HEK293 (cell line): ENCODE measurements at regions not wholly inside any gene's neighbourhood (a gene's known extent, or its start where the extent isn't known, plus 50 kb on each side); places are given as distances from the start of the nearest gene placed in this dataset.

ENCODE experiments used
- CTCF ChIA-PET: fragments of 350-600 bp; formaldehyde crosslinking; extraction: SDS; loops from one replicate; lab custom pipeline; 2021; ENCODE audit warnings: antibody characterized with exemption; lab: Yijun Ruan, JAX
- POLR2A ChIA-PET: fragments of 300-600 bp; formaldehyde crosslinking; extraction: SDS; loops from one replicate; lab custom pipeline; 2020; ENCODE audit warnings: antibody characterized with exemption, inconsistent platforms; lab: Yijun Ruan, JAX
- H3K27ac ChIP-seq: fragments of 200-500 bp; sonication (Bioruptor generic); 2 replicates; pipeline ENCODE4 v1.5.1; 2014; ENCODE audit warnings: low read depth, low read length, control low read depth, inconsistent platforms; ENCODE audit errors: extremely low read depth
- H3K36me3 ChIP-seq, 2 experiments: fragments of 200-500 bp in 1 of 2; sonication (Bioruptor generic) in 1 of 2; 1 replicate in 1 of 2; 2 replicates in 1 of 2; pipeline ENCODE4 v1.5.1; 2014 to 2017; ENCODE audit warnings: inconsistent platforms in 2 of 2, low read length in 2 of 2; ENCODE audit not compliant: control insufficient read depth in 2 of 2, insufficient read depth in 1 of 2
- H3K4me1 ChIP-seq: fragments of 200-500 bp; sonication (Bioruptor generic); 2 replicates; pipeline ENCODE4 v1.5.1; 2014; ENCODE audit warnings: mild to moderate bottlenecking, low read length, inconsistent platforms; ENCODE audit not compliant: control insufficient read depth, insufficient read depth
- H3K4me3 ChIP-seq: 2 replicates; pipeline ENCODE4 v1.5.1; 2011; ENCODE audit warnings: low read depth, mild to moderate bottlenecking, control low read depth, low read length, moderate library complexity
- H3K9me3 ChIP-seq: fragments of 200-500 bp; sonication (Bioruptor generic); 2 replicates; pipeline ENCODE4 v1.5.1; 2014; ENCODE audit warnings: low read depth, low read length, inconsistent platforms; ENCODE audit not compliant: control insufficient read depth, insufficient read depth
- BCL11B ChIP-seq: fragments of 450-650 bp; formaldehyde crosslinking; IDR thresholded peaks from 2 replicates; pipeline ENCODE4 v1.5.1; 2016; ENCODE audit warnings: low read depth, missing biosample characterization, missing genetic modification characterization
- GFI1B ChIP-seq: fragments of 450-650 bp; formaldehyde crosslinking; IDR thresholded peaks from 2 replicates; pipeline ENCODE4 v1.5.1; 2016; ENCODE audit warnings: missing biosample characterization, missing genetic modification characterization
- IKZF3 ChIP-seq: fragments of 450-650 bp; IDR thresholded peaks from 2 replicates; pipeline ENCODE4 v1.5.0; 2018; ENCODE audit warnings: missing biosample characterization, mild to moderate bottlenecking, missing genetic modification characterization, moderate library complexity
- TCF7L2 ChIP-seq: IDR thresholded peaks from 2 replicates; pipeline ENCODE4 v1.6.1; 2011; ENCODE audit warnings: low read depth, mild to moderate bottlenecking, inconsistent platforms, low read length, moderate library complexity, borderline replicate concordance
- ZBTB1 ChIP-seq: fragments of 450-650 bp; formaldehyde crosslinking; IDR thresholded peaks from 2 replicates; pipeline ENCODE4 v1.5.1; 2016; ENCODE audit warnings: missing biosample characterization, missing genetic modification characterization
- ZBTB48 ChIP-seq: fragments of 450-650 bp; formaldehyde crosslinking; IDR thresholded peaks from 2 replicates; pipeline ENCODE4 v1.5.1; 2016; ENCODE audit warnings: missing biosample characterization, missing genetic modification characterization
- ZFHX2 ChIP-seq: fragments of 450-650 bp; formaldehyde crosslinking; conservative IDR thresholded peaks from 2 replicates; pipeline ENCODE4 v1.5.1; 2016; ENCODE audit warnings: missing biosample characterization, missing genetic modification characterization
- ZFP69B ChIP-seq: fragments of 450-650 bp; formaldehyde crosslinking; IDR thresholded peaks from 2 replicates; pipeline ENCODE4 v1.5.1; 2016; ENCODE audit warnings: missing biosample characterization, missing genetic modification characterization
- ZNF112 ChIP-seq: fragments of 450-650 bp; formaldehyde crosslinking; IDR thresholded peaks from 2 replicates; pipeline ENCODE4 v1.5.0; 2017; ENCODE audit warnings: missing biosample characterization, missing genetic modification characterization
- ZNF146 ChIP-seq: fragments of 450-650 bp; formaldehyde crosslinking; IDR thresholded peaks from 2 replicates; pipeline ENCODE4 v1.5.1; 2016; ENCODE audit warnings: missing biosample characterization, missing genetic modification characterization
- ZNF155 ChIP-seq: fragments of 450-650 bp; formaldehyde crosslinking; IDR thresholded peaks from 2 replicates; pipeline ENCODE4 v1.5.1; 2016; ENCODE audit warnings: missing biosample characterization, missing genetic modification characterization
- ZNF223 ChIP-seq: fragments of 450-650 bp; formaldehyde crosslinking; IDR thresholded peaks from 2 replicates; pipeline ENCODE4 v1.5.1; 2016; ENCODE audit warnings: missing biosample characterization, missing genetic modification characterization
- ZNF239 ChIP-seq: fragments of 450-650 bp; formaldehyde crosslinking; IDR thresholded peaks from 2 replicates; pipeline ENCODE4 v1.5.1; 2016; ENCODE audit warnings: missing biosample characterization, missing genetic modification characterization
- ZNF266 ChIP-seq: fragments of 450-650 bp; formaldehyde crosslinking; IDR thresholded peaks from 2 replicates; pipeline ENCODE4 v1.5.1; 2016; ENCODE audit warnings: missing biosample characterization, missing genetic modification characterization, low read depth
- ZNF335 ChIP-seq: fragments of 450-650 bp; formaldehyde crosslinking; conservative IDR thresholded peaks from 2 replicates; pipeline ENCODE4 v1.5.1; 2016; ENCODE audit warnings: missing biosample characterization, missing genetic modification characterization
- ZNF404 ChIP-seq: fragments of 450-650 bp; formaldehyde crosslinking; IDR thresholded peaks from 2 replicates; pipeline ENCODE4 v1.5.1; 2017; ENCODE audit warnings: missing biosample characterization, missing genetic modification characterization
- ZNF514 ChIP-seq: fragments of 450-650 bp; formaldehyde crosslinking; IDR thresholded peaks from 2 replicates; pipeline ENCODE4 v1.5.1; 2016; ENCODE audit warnings: missing biosample characterization, missing genetic modification characterization
- ZNF555 ChIP-seq: fragments of 450-650 bp; formaldehyde crosslinking; conservative IDR thresholded peaks from 2 replicates; pipeline ENCODE4 v1.5.1; 2017; ENCODE audit warnings: missing biosample characterization, mild to moderate bottlenecking, missing genetic modification characterization, inconsistent platforms
- ZNF621 ChIP-seq: fragments of 450-650 bp; formaldehyde crosslinking; IDR thresholded peaks from 2 replicates; pipeline ENCODE4 v1.5.1; 2017; ENCODE audit warnings: missing biosample characterization, missing genetic modification characterization
- ZNF670 ChIP-seq: fragments of 450-650 bp; formaldehyde crosslinking; IDR thresholded peaks from 2 replicates; pipeline ENCODE4 v1.5.1; 2016; ENCODE audit warnings: missing biosample characterization, missing genetic modification characterization, low read depth
- ZNF785 ChIP-seq: fragments of 450-650 bp; formaldehyde crosslinking; IDR thresholded peaks from 2 replicates; pipeline ENCODE4 v1.5.1; 2016; ENCODE audit warnings: missing biosample characterization, missing genetic modification characterization
- ZNF843 ChIP-seq: fragments of 450-650 bp; formaldehyde crosslinking; IDR thresholded peaks from 2 replicates; pipeline ENCODE4 v1.5.1; 2016; ENCODE audit warnings: missing biosample characterization, missing genetic modification characterization
- TF ChIP-seq, protein P1 (sequence below): fragments of 450-650 bp; formaldehyde crosslinking; IDR thresholded peaks from 2 replicates; pipeline ENCODE4 v1.5.1; 2016; ENCODE audit warnings: missing biosample characterization, missing genetic modification characterization
- TF ChIP-seq, protein P2 (sequence below): fragments of 450-650 bp; formaldehyde crosslinking; IDR thresholded peaks from 2 replicates; pipeline ENCODE4 v1.5.1; 2016; ENCODE audit warnings: missing biosample characterization, missing genetic modification characterization, low read depth
- TF ChIP-seq, protein P3 (sequence below): fragments of 450-650 bp; formaldehyde crosslinking; IDR thresholded peaks from 2 replicates; pipeline ENCODE4 v1.5.1; 2016; ENCODE audit warnings: missing biosample characterization, missing genetic modification characterization

DNA sequence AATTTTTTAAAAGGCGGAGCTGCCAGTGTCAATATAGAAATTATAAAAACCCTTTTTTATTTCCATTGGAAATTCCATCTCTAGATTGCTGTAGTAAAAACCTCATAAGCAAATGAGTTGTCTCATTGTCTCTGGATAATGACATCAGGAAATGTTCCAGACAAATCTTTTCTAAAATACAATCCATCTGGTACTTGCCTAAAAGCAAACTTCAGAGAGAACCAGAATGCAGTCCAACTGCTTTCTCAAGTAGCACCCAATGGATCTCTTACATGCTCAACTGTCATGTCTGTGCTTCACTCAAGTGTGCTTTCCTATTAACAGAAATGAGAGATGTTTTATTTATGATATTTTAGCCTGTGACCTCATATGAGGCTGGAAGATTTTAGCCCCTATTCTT, 399.6 kb upstream of the NDST3 start:
- no peaks in the 10 kb centered on the region for H3K36me3 ChIP-seq
- POLR2A ChIA-PET, result no interaction called here
- CTCF ChIA-PET, result no interaction called here
- H3K4me3 ChIP-seq, result no peak overlapping the region
- H3K27ac ChIP-seq, result no peak overlapping the region
- H3K9me3 ChIP-seq, result no peaks in the 10 kb centered on the region
- no peak for TF ChIP-seq BCL11B (tag by site-specific recombination)
- no peak for TF ChIP-seq ZNF266 (tag by site-specific recombination)
- TF ChIP-seq ZNF155, result no peak
- TF ChIP-seq, protein P1, sequence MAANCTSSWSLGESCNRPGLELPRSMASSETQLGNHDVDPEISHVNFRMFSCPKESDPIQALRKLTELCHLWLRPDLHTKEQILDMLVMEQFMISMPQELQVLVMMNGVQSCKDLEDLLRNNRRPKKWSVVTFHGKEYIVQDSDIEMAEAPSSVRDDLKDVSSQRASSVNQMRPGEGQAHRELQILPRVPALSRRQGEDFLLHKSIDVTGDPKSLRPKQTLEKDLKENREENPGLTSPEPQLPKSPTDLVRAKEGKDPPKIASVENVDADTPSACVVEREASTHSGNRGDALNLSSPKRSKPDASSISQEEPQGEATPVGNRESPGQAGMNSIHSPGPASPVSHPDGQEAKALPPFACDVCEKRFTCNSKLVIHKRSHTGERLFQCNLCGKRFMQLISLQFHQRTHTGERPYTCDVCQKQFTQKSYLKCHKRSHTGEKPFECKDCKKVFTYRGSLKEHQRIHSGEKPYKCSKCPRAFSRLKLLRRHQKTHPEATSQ (tag by site-specific recombination), result no peak
- no peak for TF ChIP-seq ZNF843
- TF ChIP-seq, protein P2, sequence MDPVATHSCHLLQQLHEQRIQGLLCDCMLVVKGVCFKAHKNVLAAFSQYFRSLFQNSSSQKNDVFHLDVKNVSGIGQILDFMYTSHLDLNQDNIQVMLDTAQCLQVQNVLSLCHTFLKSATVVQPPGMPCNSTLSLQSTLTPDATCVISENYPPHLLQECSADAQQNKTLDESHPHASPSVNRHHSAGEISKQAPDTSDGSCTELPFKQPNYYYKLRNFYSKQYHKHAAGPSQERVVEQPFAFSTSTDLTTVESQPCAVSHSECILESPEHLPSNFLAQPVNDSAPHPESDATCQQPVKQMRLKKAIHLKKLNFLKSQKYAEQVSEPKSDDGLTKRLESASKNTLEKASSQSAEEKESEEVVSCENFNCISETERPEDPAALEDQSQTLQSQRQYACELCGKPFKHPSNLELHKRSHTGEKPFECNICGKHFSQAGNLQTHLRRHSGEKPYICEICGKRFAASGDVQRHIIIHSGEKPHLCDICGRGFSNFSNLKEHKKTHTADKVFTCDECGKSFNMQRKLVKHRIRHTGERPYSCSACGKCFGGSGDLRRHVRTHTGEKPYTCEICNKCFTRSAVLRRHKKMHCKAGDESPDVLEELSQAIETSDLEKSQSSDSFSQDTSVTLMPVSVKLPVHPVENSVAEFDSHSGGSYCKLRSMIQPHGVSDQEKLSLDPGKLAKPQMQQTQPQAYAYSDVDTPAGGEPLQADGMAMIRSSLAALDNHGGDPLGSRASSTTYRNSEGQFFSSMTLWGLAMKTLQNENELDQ (tag by site-specific recombination), result no peak
- TF ChIP-seq ZNF223 (tag by site-specific recombination), result no peak
- no peak for TF ChIP-seq ZNF335
- TF ChIP-seq ZNF146, result no peak
- TF ChIP-seq ZNF112 (tag by site-specific recombination), result no peak
- TF ChIP-seq ZNF785 (tag by site-specific recombination), result no peak
- TF ChIP-seq ZNF239 (tag by site-specific recombination), result no peak
- no peaks in the 10 kb centered on the region for H3K4me1 ChIP-seq

DNA sequence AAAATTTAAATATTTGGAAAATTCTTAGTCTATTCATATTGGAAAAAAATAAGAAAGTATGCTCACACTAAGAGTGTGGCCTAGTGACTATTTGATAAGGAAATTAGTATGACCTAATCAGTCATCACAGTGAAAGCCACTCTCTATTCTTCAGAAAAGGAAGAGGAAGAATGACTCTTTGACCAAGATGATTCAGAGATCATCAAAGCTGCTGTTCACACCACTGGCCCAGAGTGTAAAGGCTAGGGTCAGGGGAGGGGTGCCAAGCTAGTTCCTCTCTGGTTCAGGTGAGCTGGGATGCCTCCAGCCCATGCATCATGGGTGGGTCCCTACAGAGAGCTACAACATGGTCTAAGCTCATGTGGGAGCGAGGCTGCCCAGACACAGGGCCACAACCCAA, 396.9 kb upstream of the NDST3 start:
- POLR2A ChIA-PET, result no interaction called here
- no peak overlapping the region for H3K27ac ChIP-seq
- TF ChIP-seq, protein P3, sequence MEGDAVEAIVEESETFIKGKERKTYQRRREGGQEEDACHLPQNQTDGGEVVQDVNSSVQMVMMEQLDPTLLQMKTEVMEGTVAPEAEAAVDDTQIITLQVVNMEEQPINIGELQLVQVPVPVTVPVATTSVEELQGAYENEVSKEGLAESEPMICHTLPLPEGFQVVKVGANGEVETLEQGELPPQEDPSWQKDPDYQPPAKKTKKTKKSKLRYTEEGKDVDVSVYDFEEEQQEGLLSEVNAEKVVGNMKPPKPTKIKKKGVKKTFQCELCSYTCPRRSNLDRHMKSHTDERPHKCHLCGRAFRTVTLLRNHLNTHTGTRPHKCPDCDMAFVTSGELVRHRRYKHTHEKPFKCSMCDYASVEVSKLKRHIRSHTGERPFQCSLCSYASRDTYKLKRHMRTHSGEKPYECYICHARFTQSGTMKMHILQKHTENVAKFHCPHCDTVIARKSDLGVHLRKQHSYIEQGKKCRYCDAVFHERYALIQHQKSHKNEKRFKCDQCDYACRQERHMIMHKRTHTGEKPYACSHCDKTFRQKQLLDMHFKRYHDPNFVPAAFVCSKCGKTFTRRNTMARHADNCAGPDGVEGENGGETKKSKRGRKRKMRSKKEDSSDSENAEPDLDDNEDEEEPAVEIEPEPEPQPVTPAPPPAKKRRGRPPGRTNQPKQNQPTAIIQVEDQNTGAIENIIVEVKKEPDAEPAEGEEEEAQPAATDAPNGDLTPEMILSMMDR (tag by site-specific recombination), result no peak
- TF ChIP-seq ZNF404 (tag by site-specific recombination), result no peak
- TF ChIP-seq ZFP69B (tag by site-specific recombination), result no peak
- no peak for TF ChIP-seq ZNF555 (tag by site-specific recombination)
- TF ChIP-seq IKZF3, result no peak
- no peak for TF ChIP-seq ZBTB48 (tag by site-specific recombination)
- TF ChIP-seq ZNF670, result no peak
- TF ChIP-seq ZBTB1 (tag by site-specific recombination), result no peak
- no peak for TF ChIP-seq ZNF514 (tag by site-specific recombination)
- TF ChIP-seq ZNF335, result no peak
- no peak for TF ChIP-seq GFI1B (tag by site-specific recombination)
- no peak for TF ChIP-seq ZNF621 (tag by site-specific recombination)
- no peak for TF ChIP-seq TCF7L2
- TF ChIP-seq ZFHX2, result no peak
- no peaks in the 10 kb centered on the region for H3K4me1 ChIP-seq
- CTCF ChIA-PET, result no interaction called here
- no peak overlapping the region for H3K4me3 ChIP-seq
- no peaks in the 10 kb centered on the region for H3K9me3 ChIP-seq
- no peaks in the 10 kb centered on the region for H3K36me3 ChIP-seq
